ENCODE measurements at regions not wholly inside any gene's neighbourhood (a gene's known extent, or its start where the extent isn't known, plus 50 kb on each side); places are given as distances from the start of the nearest gene placed in this dataset.

DNA sequence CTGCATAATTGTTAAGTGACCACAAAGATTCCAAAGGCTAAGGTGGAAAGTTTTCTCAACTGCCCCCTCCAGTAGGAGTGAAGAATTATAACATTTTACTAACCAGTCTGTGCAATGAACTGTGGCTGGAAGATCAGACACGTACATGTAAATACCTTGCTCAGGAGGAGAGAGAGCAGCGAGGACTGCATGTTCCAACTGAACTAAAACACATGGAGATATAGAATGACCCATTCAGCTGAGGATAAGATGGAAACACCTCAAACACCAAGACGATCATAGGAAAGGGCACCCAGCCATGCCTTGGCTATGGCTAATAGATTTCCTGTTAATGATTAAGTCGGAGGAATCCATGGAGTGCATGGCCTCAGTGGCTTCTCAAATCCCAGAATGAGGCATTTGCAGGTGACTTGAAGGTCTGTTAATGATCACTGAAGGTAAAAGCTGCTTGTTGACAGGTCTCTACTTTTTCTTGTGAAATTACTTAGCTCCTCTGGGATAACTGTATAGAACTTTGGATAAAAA, 875.6 kb downstream of the TFAP2A start:
- no peak overlapping the region for H2BK5ac ChIP-seq (ENCODE audit: low read depth, low read length, poor library complexity, severe bottlenecking)
- ChIA-PET CTCF (interaction anchor here (0.6 kb wide), 1 partner anchor 556 kb away, joined by 3 read pairs; no protein-coding TSS in a partner anchor), POLR2A (ENCODE audit: unreplicated experiment) (no interaction called here)
- peak overlapping the region; percentile 82; the same call in 1 of the 2 replicates for H2AK5ac ChIP-seq (ENCODE audit: low read depth, low read length)
- no peaks in the 10 kb centered on the region for H4K20me1 ChIP-seq (ENCODE audit: insufficient read depth, low read length)
- no peak overlapping the region for H3K4me2 ChIP-seq (ENCODE audit: low read depth, low read length)
- H3K9me3 ChIP-seq (ENCODE audit: control insufficient read depth, insufficient read depth, low read length), result no peaks in the 10 kb centered on the region
- in situ Hi-C loops (cut with MboI; ENCODE audit: low sequenced_read_pairs), result loop anchor here (25.0 kb wide), 2 partner anchors 552 to 873 kb away; partner anchors contain the start of gene TFAP2A
- peak overlapping the region; percentile 52; the same call in 1 of the 2 replicates for H3K4ac ChIP-seq (ENCODE audit: low read depth, low read length)
- H2BK120ac ChIP-seq (ENCODE audit: low read depth, low read length), result 0 out of 2 replicates have a peak overlapping the region, but pooled peaks have one; percentile 39
- no peak overlapping the region for H3K9ac ChIP-seq (ENCODE audit: low read depth, low read length)
- no peak for DNase-seq
- WGBS, 2 experiments (ENCODE audit: extremely low coverage in 2 of 2, insufficient read length in 1 of 2), result no CpG with 5 or more reads among the region's 4 CpGs
- H3K14ac ChIP-seq (replicated peaks; ENCODE audit: low read depth, low read length), result 0 out of 2 replicates have a peak overlapping the region, but pooled peaks have one; percentile 16
- H3K56ac ChIP-seq (ENCODE audit: extremely low read depth, insufficient read depth, low read length), result no peak overlapping the region
- no peaks in the 10 kb centered on the region for H3K4me1 ChIP-seq (ENCODE audit: control insufficient read depth, insufficient read depth, low read length)
- no peak overlapping the region for H4K5ac ChIP-seq (ENCODE audit: low read depth, low read length)
- no peak overlapping the region for H3K27ac ChIP-seq (ENCODE audit: insufficient read depth, low read length)
- no peaks in the 10 kb centered on the region for H3K79me1 ChIP-seq (ENCODE audit: low read depth in 1 of 2, low read length in 2 of 2)
- no TSS peak for BruUV-seq (replicated peaks)
- dilution Hi-C loops (cut with HindIII; ENCODE audit: low sequenced_read_pairs, unreplicated experiment), result no loop called here
- TF ChIP-seq NFE2L2 (IDR thresholded peaks at IDR 0.05; ENCODE audit: low read depth, low read length), result no peak
- H3K27me3 ChIP-seq (ENCODE audit: control insufficient read depth, insufficient read depth, low read length), result no peaks in the 10 kb centered on the region
- H3K23ac ChIP-seq (ENCODE audit: low read depth, low read length), result no peak overlapping the region
- H3K9me1 ChIP-seq (ENCODE audit: insufficient read depth, low read length), result peaks cover 3% of the 10 kb centered on the region; the same call in 1 of the 2 replicates
- H3K36me3 ChIP-seq (ENCODE audit: control insufficient read depth, insufficient read depth, low read length), result no peaks in the 10 kb centered on the region
- peak overlapping the region; percentile 6 for H2AFZ ChIP-seq (replicated peaks; ENCODE audit: low read length, poor library complexity)
- H4K8ac ChIP-seq (ENCODE audit: low read depth in 2 of 2, low read length in 2 of 2), result peak overlapping the region in 1 of 2 experiments; percentile 9; a peak in 1 of 4 replicates
- H2BK15ac ChIP-seq (ENCODE audit: low read depth, low read length), result 0 out of 3 replicates have a peak overlapping the region, but pooled peaks have one; percentile 38
- no peak overlapping the region; the same call in 1 of the 2 replicates for H4K91ac ChIP-seq (ENCODE audit: insufficient read depth, low read depth, low read length)
- peak overlapping the region; percentile 21; the same call in 1 of the 2 replicates for H2BK20ac ChIP-seq (ENCODE audit: low read depth, low read length)
- no peak overlapping the region for H3K18ac ChIP-seq (ENCODE audit: low read depth, low read length)
- no peak overlapping the region for H3K4me3 ChIP-seq (ENCODE audit: insufficient read depth, low read depth, low read length)
- ATAC-seq (ENCODE audit: low read depth), result no peak
- H2AK9ac ChIP-seq (replicated peaks; ENCODE audit: low read depth, low read length, poor library complexity), result no peak overlapping the region
- intact Hi-C loops (cut with micrococcal nuclease), result loop anchor here (2.0 kb wide), 1 partner anchor 130 kb away; no protein-coding TSS in a partner anchor
